ENCODE measurements at regions not wholly inside any gene's neighbourhood (a gene's known extent, or its start where the extent isn't known, plus 50 kb on each side); places are given as distances from the start of the nearest gene placed in this dataset.

DNA sequence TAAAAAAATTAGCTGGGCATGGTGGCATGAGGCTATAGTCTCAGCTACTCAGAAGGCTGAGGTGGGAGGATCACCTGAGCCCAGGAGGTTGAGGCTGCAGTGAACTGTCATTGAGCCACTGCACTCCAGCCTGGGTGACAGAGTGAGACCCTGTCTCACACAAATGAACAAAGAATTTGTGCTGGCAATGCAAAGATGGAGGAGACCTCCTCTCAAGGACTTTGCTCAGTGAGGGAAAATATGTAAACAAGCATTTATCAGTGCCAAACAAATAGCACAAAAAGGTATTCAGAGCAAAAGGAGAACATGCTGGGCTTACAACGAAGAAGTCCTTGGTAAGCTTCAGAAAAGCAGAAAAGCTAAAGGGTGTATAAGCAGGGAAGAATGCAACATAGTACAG is 113.1 kb upstream of the UMPS start (continued):
- TF ChIP-seq ZNF274 (CRISPR knock-in tag; IDR thresholded peaks at IDR 0.05) (no peak), REXO4 (CRISPR knock-in tag; IDR thresholded peaks at IDR 0.05; ENCODE audit: borderline replicate concordance) (no peak), ZNF543 (CRISPR knock-in tag; IDR thresholded peaks at IDR 0.05) (no peak), ZNF788 (CRISPR knock-in tag; IDR thresholded peaks at IDR 0.05; ENCODE audit: borderline replicate concordance) (no peak; the same call in 1 of the 2 replicates), HNRNPUL1 (IDR thresholded peaks at IDR 0.05; ENCODE audit: low read depth, low read length) (no peak), ZNF878 (CRISPR knock-in tag; IDR thresholded peaks at IDR 0.05) (no peak), ELF1 (CRISPR knock-in tag; IDR thresholded peaks at IDR 0.05) (0 out of 2 replicates have a peak, but pooled peaks have one; percentile 31), ZNF768 (CRISPR knock-in tag; IDR thresholded peaks at IDR 0.05) (no peak), HES4 (CRISPR knock-in tag; IDR thresholded peaks at IDR 0.05; ENCODE audit: borderline replicate concordance) (no peak), MTA3 (CRISPR knock-in tag; IDR thresholded peaks at IDR 0.05) (no peak), NCOA5 (CRISPR knock-in tag; IDR thresholded peaks at IDR 0.05) (no peak), ZNF577 (CRISPR knock-in tag; IDR thresholded peaks at IDR 0.05; ENCODE audit: borderline replicate concordance, low read depth) (no peak)
- TF ChIP-seq, protein P1, sequence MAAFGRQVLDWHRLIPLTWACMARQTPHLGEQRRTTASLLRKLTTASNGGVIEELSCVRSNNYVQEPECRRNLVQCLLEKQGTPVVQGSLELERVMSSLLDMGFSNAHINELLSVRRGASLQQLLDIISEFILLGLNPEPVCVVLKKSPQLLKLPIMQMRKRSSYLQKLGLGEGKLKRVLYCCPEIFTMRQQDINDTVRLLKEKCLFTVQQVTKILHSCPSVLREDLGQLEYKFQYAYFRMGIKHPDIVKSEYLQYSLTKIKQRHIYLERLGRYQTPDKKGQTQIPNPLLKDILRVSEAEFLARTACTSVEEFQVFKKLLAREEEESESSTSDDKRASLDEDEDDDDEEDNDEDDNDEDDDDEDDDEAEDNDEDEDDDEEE (CRISPR knock-in tag; IDR thresholded peaks at IDR 0.05) = no peak
- TF ChIP-seq, protein P2, sequence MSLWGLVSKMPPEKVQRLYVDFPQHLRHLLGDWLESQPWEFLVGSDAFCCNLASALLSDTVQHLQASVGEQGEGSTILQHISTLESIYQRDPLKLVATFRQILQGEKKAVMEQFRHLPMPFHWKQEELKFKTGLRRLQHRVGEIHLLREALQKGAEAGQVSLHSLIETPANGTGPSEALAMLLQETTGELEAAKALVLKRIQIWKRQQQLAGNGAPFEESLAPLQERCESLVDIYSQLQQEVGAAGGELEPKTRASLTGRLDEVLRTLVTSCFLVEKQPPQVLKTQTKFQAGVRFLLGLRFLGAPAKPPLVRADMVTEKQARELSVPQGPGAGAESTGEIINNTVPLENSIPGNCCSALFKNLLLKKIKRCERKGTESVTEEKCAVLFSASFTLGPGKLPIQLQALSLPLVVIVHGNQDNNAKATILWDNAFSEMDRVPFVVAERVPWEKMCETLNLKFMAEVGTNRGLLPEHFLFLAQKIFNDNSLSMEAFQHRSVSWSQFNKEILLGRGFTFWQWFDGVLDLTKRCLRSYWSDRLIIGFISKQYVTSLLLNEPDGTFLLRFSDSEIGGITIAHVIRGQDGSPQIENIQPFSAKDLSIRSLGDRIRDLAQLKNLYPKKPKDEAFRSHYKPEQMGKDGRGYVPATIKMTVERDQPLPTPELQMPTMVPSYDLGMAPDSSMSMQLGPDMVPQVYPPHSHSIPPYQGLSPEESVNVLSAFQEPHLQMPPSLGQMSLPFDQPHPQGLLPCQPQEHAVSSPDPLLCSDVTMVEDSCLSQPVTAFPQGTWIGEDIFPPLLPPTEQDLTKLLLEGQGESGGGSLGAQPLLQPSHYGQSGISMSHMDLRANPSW (CRISPR knock-in tag; IDR thresholded peaks at IDR 0.05; ENCODE audit: borderline replicate concordance) = no peak; the same call in 1 of the 2 replicates
- TF ChIP-seq, protein P3, sequence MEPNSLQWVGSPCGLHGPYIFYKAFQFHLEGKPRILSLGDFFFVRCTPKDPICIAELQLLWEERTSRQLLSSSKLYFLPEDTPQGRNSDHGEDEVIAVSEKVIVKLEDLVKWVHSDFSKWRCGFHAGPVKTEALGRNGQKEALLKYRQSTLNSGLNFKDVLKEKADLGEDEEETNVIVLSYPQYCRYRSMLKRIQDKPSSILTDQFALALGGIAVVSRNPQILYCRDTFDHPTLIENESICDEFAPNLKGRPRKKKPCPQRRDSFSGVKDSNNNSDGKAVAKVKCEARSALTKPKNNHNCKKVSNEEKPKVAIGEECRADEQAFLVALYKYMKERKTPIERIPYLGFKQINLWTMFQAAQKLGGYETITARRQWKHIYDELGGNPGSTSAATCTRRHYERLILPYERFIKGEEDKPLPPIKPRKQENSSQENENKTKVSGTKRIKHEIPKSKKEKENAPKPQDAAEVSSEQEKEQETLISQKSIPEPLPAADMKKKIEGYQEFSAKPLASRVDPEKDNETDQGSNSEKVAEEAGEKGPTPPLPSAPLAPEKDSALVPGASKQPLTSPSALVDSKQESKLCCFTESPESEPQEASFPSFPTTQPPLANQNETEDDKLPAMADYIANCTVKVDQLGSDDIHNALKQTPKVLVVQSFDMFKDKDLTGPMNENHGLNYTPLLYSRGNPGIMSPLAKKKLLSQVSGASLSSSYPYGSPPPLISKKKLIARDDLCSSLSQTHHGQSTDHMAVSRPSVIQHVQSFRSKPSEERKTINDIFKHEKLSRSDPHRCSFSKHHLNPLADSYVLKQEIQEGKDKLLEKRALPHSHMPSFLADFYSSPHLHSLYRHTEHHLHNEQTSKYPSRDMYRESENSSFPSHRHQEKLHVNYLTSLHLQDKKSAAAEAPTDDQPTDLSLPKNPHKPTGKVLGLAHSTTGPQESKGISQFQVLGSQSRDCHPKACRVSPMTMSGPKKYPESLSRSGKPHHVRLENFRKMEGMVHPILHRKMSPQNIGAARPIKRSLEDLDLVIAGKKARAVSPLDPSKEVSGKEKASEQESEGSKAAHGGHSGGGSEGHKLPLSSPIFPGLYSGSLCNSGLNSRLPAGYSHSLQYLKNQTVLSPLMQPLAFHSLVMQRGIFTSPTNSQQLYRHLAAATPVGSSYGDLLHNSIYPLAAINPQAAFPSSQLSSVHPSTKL (CRISPR knock-in tag; IDR thresholded peaks at IDR 0.05) = peak; percentile 84
- TF ChIP-seq, protein P4, sequence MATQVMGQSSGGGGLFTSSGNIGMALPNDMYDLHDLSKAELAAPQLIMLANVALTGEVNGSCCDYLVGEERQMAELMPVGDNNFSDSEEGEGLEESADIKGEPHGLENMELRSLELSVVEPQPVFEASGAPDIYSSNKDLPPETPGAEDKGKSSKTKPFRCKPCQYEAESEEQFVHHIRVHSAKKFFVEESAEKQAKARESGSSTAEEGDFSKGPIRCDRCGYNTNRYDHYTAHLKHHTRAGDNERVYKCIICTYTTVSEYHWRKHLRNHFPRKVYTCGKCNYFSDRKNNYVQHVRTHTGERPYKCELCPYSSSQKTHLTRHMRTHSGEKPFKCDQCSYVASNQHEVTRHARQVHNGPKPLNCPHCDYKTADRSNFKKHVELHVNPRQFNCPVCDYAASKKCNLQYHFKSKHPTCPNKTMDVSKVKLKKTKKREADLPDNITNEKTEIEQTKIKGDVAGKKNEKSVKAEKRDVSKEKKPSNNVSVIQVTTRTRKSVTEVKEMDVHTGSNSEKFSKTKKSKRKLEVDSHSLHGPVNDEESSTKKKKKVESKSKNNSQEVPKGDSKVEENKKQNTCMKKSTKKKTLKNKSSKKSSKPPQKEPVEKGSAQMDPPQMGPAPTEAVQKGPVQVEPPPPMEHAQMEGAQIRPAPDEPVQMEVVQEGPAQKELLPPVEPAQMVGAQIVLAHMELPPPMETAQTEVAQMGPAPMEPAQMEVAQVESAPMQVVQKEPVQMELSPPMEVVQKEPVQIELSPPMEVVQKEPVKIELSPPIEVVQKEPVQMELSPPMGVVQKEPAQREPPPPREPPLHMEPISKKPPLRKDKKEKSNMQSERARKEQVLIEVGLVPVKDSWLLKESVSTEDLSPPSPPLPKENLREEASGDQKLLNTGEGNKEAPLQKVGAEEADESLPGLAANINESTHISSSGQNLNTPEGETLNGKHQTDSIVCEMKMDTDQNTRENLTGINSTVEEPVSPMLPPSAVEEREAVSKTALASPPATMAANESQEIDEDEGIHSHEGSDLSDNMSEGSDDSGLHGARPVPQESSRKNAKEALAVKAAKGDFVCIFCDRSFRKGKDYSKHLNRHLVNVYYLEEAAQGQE (IDR thresholded peaks at IDR 0.05; ENCODE audit: borderline replicate concordance in 1 of 2, low read depth in 1 of 2, low read length in 2 of 2) = no peak
- TF ChIP-seq, protein P5, sequence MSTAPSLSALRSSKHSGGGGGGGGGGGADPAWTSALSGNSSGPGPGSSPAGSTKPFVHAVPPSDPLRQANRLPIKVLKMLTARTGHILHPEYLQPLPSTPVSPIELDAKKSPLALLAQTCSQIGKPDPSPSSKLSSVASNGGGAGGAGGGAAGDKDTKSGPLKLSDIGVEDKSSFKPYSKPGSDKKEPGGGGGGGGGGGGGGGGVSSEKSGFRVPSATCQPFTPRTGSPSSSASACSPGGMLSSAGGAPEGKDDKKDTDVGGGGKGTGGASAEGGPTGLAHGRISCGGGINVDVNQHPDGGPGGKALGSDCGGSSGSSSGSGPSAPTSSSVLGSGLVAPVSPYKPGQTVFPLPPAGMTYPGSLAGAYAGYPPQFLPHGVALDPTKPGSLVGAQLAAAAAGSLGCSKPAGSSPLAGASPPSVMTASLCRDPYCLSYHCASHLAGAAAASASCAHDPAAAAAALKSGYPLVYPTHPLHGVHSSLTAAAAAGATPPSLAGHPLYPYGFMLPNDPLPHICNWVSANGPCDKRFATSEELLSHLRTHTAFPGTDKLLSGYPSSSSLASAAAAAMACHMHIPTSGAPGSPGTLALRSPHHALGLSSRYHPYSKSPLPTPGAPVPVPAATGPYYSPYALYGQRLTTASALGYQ (CRISPR knock-in tag; IDR thresholded peaks at IDR 0.05) = 0 out of 2 replicates have a peak, but pooled peaks have one; percentile 49

Measured in HepG2 (cell line).